ENCODE measurements at regions not wholly inside any gene's neighbourhood (a gene's known extent, or its start where the extent isn't known, plus 50 kb on each side); places are given as distances from the start of the nearest gene placed in this dataset.

GRCh38 chr14:101069228-101069549 lies 165.7 kb upstream of the RTL1 start:
- no peak for DNase-seq

- no peak for DNase-seq
These were observed 166.3 kb upstream of the RTL1 start for GRCh38 chr14:101069666-101070362.

- no peak for DNase-seq
These were observed 167.3 kb upstream of the RTL1 start for GRCh38 chr14:101070540-101071492.

- no peak for DNase-seq
These were observed 168.0 kb upstream of the RTL1 start for GRCh38 chr14:101071493-101071906.

- DNase-seq: no peak
These were observed 168.5 kb upstream of the RTL1 start for GRCh38 chr14:101072070-101072469.

GRCh38 chr14:101072531-101072930 lies 169.0 kb upstream of the RTL1 start:
- DNase-seq: no peak

GRCh38 chr14:101072945-101073597 lies 169.5 kb upstream of the RTL1 start:
- no peak for DNase-seq

GRCh38 chr14:101073598-101073965 lies 170.1 kb upstream of the RTL1 start:
- DNase-seq: no peak

GRCh38 chr14:101074196-101075024 lies 170.9 kb upstream of the RTL1 start:
- DNase-seq: no peak

GRCh38 chr14:101075025-101075800 lies 171.7 kb upstream of the RTL1 start:
- no peak for DNase-seq

GRCh38 chr14:101075801-101076413 lies 172.4 kb upstream of the RTL1 start:
- DNase-seq: no peak

- DNase-seq: no peak
These were observed 173.1 kb upstream of the RTL1 start for GRCh38 chr14:101076451-101077198.

GRCh38 chr14:101077481-101078074 lies 174.1 kb upstream of the RTL1 start:
- no peak for DNase-seq

GRCh38 chr14:101078170-101078891 lies 174.8 kb upstream of the RTL1 start:
- no peak for DNase-seq

- DNase-seq: no peak
These were observed 175.3 kb upstream of the RTL1 start for GRCh38 chr14:101078892-101079221.

- DNase-seq: no peak
These were observed 177.5 kb upstream of the RTL1 start for GRCh38 chr14:101080922-101081593.

GRCh38 chr14:101082036-101082435 lies 178.5 kb upstream of the RTL1 start:
- DNase-seq: no peak

GRCh38 chr14:101082436-101083384 lies 179.2 kb upstream of the RTL1 start:
- DNase-seq: no peak
